WTC11 (cell line): ENCODE measurements at regions not wholly inside any gene's neighbourhood (a gene's known extent, or its start where the extent isn't known, plus 50 kb on each side); places are given as distances from the start of the nearest gene placed in this dataset.

Source experiments
- ATAC-seq: fragments of 200-7000 bp; cut with Tn5 transposase; 2 replicates; pipeline ENCODE4 v1.10.0; 2021; ENCODE audit warnings: mild to moderate bottlenecking, moderate library complexity
- CTCF ChIA-PET: fragments of 300-600 bp; sonication (Branson Sonifier 250); formaldehyde crosslinking; loops from one replicate; lab custom pipeline; 2021; ENCODE audit warnings: antibody characterized with exemption; lab: Charles Lee
- POLR2A ChIA-PET: fragments of 350-600 bp; sonication (Branson Sonifier 250); formaldehyde crosslinking; loops from one replicate; lab custom pipeline; 2021; ENCODE audit warnings: antibody characterized with exemption; lab: Charles Lee
- DNase-seq: peaks from one replicate; pipeline ENCODE4 v3.0.0; 2021; ENCODE audit warnings: low spot score
- H3K27ac Mint-ChIP-seq: 2 replicates; pipeline ENCODE4 v1.8.0; 2021; ENCODE audit warnings: mixed read lengths
- H3K27me3 Mint-ChIP-seq: 2 replicates; pipeline ENCODE4 v1.8.0; 2021; ENCODE audit warnings: low read depth, mild to moderate bottlenecking, moderate library complexity, mixed read lengths
- H3K36me3 Mint-ChIP-seq: 2 replicates; pipeline ENCODE4 v1.8.0; 2021; ENCODE audit warnings: mixed read lengths
- H3K4me1 Mint-ChIP-seq: 2 replicates; pipeline ENCODE4 v1.8.0; 2022; ENCODE audit warnings: mixed read lengths
- H3K4me3 Mint-ChIP-seq: 2 replicates; pipeline ENCODE4 v1.8.0; 2021; ENCODE audit warnings: mild to moderate bottlenecking, moderate library complexity, mixed read lengths
- H3K9me3 Mint-ChIP-seq: 2 replicates; pipeline ENCODE4 v1.8.0; 2021; ENCODE audit warnings: mixed read lengths
- AR ChIP-seq: fragments of 250-450 bp; sonication (Bioruptor Pico); IDR thresholded peaks from 2 replicates; pipeline ENCODE4 v1.9.0; 2021; ENCODE audit warnings: mild to moderate bottlenecking
- ATF1 ChIP-seq: sonication (generic); formaldehyde crosslinking; IDR thresholded peaks from 2 replicates; pipeline ENCODE4 v1.8.1; 2023; ENCODE audit warnings: mild to moderate bottlenecking, moderate library complexity, missing genetic modification reagents
- E2F5 ChIP-seq: sonication (generic); formaldehyde crosslinking; IDR thresholded peaks from 2 replicates; pipeline ENCODE4 v1.8.1; 2022; ENCODE audit warnings: mild to moderate bottlenecking, moderate library complexity, missing genetic modification reagents
- ESRRA ChIP-seq: sonication (generic); formaldehyde crosslinking; IDR thresholded peaks from 2 replicates; pipeline ENCODE4 v1.8.1; 2022; ENCODE audit warnings: mild to moderate bottlenecking, missing genetic modification reagents, borderline replicate concordance
- GRHL2 ChIP-seq: fragments of 250-450 bp; sonication (Bioruptor Pico); IDR thresholded peaks from 2 replicates; pipeline ENCODE4 v1.8.0; 2022; ENCODE audit warnings: mild to moderate bottlenecking, moderate library complexity; ENCODE audit not compliant: insufficient replicate concordance, severe bottlenecking
- GTF2I ChIP-seq: fragments of 250-450 bp; sonication (Bioruptor Pico); conservative IDR thresholded peaks from 2 replicates; pipeline ENCODE4 v1.4.0; 2021; ENCODE audit warnings: mild to moderate bottlenecking
- IRF1 ChIP-seq: sonication (generic); formaldehyde crosslinking; IDR thresholded peaks from 2 replicates; pipeline ENCODE4 v1.8.0; 2023; ENCODE audit warnings: missing genetic modification reagents
- IRF2 ChIP-seq: sonication (generic); formaldehyde crosslinking; IDR thresholded peaks from 2 replicates; pipeline ENCODE4 v1.8.0; 2022; ENCODE audit warnings: low read depth, missing genetic modification reagents, borderline replicate concordance
- MYBL2 ChIP-seq: sonication (generic); formaldehyde crosslinking; IDR thresholded peaks from 2 replicates; pipeline ENCODE4 v1.8.1; 2023; ENCODE audit warnings: mild to moderate bottlenecking, moderate library complexity, missing genetic modification reagents
- NFYB ChIP-seq: sonication (generic); formaldehyde crosslinking; conservative IDR thresholded peaks from 2 replicates; pipeline ENCODE4 v1.8.0; 2022; ENCODE audit warnings: low read depth, missing genetic modification reagents
- NR1H2 ChIP-seq: sonication (generic); formaldehyde crosslinking; IDR thresholded peaks from 2 replicates; pipeline ENCODE4 v1.9.0; 2021; ENCODE audit warnings: mild to moderate bottlenecking, moderate library complexity, missing genetic modification reagents
- NR2C2 ChIP-seq: sonication (generic); formaldehyde crosslinking; IDR thresholded peaks from 2 replicates; pipeline ENCODE4 v1.8.0; 2022; ENCODE audit warnings: mild to moderate bottlenecking, missing genetic modification reagents
- RELA ChIP-seq: sonication (generic); formaldehyde crosslinking; IDR thresholded peaks from 2 replicates; pipeline ENCODE4 v1.8.1; 2022; ENCODE audit warnings: missing genetic modification reagents, mild to moderate bottlenecking, borderline replicate concordance
- SMAD4 ChIP-seq: sonication (generic); formaldehyde crosslinking; IDR thresholded peaks from 2 replicates; pipeline ENCODE4 v1.8.0; 2022; ENCODE audit warnings: mild to moderate bottlenecking, missing genetic modification reagents
- ZNF219 ChIP-seq: sonication (generic); formaldehyde crosslinking; IDR thresholded peaks from 2 replicates; pipeline ENCODE4 v1.8.0; 2023; ENCODE audit warnings: missing genetic modification reagents, mild to moderate bottlenecking, borderline replicate concordance
- ZNF281 ChIP-seq: sonication (generic); formaldehyde crosslinking; IDR thresholded peaks from 2 replicates; pipeline ENCODE4 v1.8.0; 2023; ENCODE audit warnings: mild to moderate bottlenecking, missing genetic modification reagents
- TF ChIP-seq, protein P1 (sequence below): sonication (generic); formaldehyde crosslinking; IDR thresholded peaks from 2 replicates; pipeline ENCODE4 v1.8.1; 2022; ENCODE audit warnings: missing genetic modification reagents, borderline replicate concordance
- TF ChIP-seq, protein P2 (sequence below): sonication (generic); formaldehyde crosslinking; conservative IDR thresholded peaks from 2 replicates; pipeline ENCODE4 v1.8.1; 2022; ENCODE audit warnings: mild to moderate bottlenecking, missing genetic modification reagents

DNA sequence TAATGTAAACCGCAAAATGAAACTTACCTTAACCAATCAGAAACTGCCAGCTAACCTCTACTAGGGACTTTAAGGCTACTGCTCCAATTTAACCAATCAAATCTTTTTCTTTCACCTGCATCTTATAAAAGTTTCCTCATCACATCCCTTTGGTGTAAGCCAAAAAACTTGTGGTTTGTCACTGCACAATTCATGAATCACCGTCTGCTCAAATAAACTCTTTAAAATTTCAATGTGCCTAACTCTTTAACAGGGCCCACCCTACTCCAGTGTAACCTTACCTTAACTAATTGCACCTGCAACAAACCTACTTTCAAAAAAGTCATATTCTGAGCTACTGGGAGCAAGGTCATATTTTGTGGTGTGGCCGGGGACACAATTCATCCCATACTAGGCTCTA lies 172.2 kb upstream of the GRAMD2B start:
- ChIA-PET POLR2A (no interaction called here), CTCF (no interaction called here)
- Mint-ChIP-seq H3K27me3 (no peaks in the 10 kb centered on the region; the same call in 1 of the 2 replicates), H3K9me3 (no peaks in the 10 kb centered on the region), H3K4me1 (no peaks in the 10 kb centered on the region), H3K4me3 (no peak overlapping the region)
- no peak for ATAC-seq
- TF ChIP-seq NFYB (CRISPR knock-in tag) (no peak), GRHL2 (no peak), E2F5 (CRISPR knock-in tag) (no peak), RELA (CRISPR knock-in tag) (no peak), IRF1 (no peak), ATF1 (CRISPR knock-in tag) (no peak), AR (CRISPR knock-in tag) (no peak), ESRRA (CRISPR knock-in tag) (no peak), ZNF281 (CRISPR knock-in tag) (no peak), MYBL2 (CRISPR knock-in tag) (no peak), SMAD4 (CRISPR knock-in tag) (no peak), IRF2 (no peak), GTF2I (CRISPR knock-in tag) (no peak), NR2C2 (CRISPR knock-in tag) (no peak), NR1H2 (CRISPR knock-in tag) (no peak), ZNF219 (CRISPR knock-in tag) (no peak)
- TF ChIP-seq, protein P1, sequence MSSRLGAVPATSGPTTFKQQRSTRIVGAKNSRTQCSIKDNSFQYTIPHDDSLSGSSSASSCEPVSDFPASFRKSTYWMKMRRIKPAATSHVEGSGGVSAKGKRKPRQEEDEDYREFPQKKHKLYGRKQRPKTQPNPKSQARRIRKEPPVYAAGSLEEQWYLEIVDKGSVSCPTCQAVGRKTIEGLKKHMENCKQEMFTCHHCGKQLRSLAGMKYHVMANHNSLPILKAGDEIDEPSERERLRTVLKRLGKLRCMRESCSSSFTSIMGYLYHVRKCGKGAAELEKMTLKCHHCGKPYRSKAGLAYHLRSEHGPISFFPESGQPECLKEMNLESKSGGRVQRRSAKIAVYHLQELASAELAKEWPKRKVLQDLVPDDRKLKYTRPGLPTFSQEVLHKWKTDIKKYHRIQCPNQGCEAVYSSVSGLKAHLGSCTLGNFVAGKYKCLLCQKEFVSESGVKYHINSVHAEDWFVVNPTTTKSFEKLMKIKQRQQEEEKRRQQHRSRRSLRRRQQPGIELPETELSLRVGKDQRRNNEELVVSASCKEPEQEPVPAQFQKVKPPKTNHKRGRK (CRISPR knock-in tag), result no peak
- TF ChIP-seq, protein P2, sequence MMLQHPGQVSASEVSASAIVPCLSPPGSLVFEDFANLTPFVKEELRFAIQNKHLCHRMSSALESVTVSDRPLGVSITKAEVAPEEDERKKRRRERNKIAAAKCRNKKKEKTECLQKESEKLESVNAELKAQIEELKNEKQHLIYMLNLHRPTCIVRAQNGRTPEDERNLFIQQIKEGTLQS (CRISPR knock-in tag), result no peak
- TF ChIP-seq, all 79 proteins: peak for 0
- no peaks in the 10 kb centered on the region for H3K36me3 Mint-ChIP-seq
- DNase-seq, result no peak
- no peak overlapping the region for H3K27ac Mint-ChIP-seq
